Stimulated activated CD4-positive, alpha-beta T cell treated with anti-CD3 and anti-CD28 coated beads, Interleukin-1b, Interleukin-23, amount 100 ng/mL, for 24 hours (primary cell): ENCODE measurements at regions not wholly inside any gene's neighbourhood (a gene's known extent, or its start where the extent isn't known, plus 50 kb on each side); places are given as distances from the start of the nearest gene placed in this dataset.

Experiments used
- DNase-seq, 4 experiments: peaks; one replicate each; pipeline ENCODE4 v3.0.0-alpha.2; 2020; ENCODE audit warnings: low read depth in 4 of 4, low spot score in 1 of 4

DNA sequence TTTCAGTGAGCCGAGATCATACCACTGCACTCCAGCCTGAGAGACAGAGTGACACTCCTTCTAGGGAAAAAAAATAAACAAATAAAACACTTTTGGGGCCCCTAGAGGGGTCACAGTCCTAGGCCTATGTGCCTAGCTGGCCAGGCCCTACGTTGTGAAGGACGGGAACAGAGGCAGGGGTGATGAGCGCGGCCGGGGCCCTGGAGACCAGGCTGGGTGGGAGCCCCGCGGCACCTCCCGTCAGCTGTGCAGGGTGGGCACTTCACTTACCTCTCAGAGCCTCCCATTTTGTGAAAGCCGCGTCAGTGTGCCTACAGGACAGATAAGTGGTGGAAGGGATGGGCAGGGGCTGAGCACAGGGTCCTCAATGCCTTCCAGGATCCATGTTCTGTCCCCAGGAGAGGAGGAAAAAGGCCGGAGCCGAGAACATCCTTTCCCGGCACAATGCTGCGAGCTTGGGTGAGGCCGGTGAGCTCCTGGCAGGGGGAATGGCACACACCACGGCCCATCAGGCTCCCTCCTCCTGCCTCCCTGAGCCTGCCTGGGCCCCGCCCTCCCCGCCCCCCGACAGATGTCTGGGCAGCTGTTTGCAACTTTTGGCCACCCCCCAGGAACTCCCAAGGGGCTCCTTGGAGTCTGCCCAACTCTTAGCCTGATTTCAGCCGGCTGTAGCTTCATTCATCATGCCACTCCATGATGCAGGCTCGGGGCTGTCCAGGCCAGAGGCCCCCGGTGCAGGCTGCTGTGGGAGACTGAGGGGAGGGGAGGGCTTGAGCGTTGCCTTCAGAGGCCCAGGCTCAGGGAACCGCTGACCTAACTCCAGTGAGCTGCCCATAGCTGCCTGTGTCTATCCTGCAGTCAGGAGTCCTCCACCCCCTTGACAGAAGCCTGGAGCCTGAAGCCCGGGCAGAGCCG is 196.5 kb downstream of the TFCP2L1 start:
- no peak for DNase-seq

- no peak for DNase-seq
These were observed 195.9 kb downstream of the TFCP2L1 start for GRCh38 chr2:121089166-121089510.

GRCh38 chr2:121090088-121090715 is 194.8 kb downstream of the TFCP2L1 start:
- no peak for DNase-seq

DNA sequence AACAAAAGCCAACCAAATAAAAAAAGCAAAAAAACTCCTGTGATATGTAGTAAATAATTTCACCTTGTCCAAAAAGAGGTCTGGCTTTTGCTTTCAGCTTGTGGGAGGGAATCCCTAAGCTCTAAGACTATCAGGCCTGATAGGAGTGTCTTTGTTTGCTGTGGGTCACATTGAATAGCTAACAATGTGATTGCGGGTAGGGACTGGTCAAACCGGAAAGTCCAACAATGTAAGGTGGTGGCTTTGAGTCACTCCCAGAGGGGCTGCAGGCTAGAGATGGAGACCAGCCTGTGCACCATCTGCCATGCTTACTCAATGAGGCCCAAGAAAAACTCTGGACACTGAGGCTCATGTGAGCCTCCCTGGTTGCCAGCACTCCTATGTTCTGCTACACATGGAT is 192.9 kb downstream of the TFCP2L1 start:
- no peak for DNase-seq

DNA sequence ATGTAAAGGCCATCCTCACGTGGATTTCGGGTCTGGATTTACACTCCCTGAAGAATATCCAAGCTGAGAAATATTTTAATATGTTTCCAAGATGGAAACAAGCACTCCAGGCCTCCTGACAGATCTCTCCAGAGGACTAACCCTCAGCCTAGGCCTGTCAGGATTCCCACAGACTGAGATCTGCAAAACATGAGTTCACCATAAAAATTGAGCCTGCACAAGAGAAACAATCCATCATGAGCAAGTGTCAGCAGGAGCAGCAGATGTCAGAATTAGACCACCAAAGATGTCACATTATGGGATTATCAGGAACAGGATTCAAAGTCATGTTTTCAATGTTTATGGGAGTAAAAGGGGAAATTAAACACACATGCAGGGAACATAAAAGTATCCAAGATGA is 191.3 kb downstream of the TFCP2L1 start:
- DNase-seq = no peak

DNA sequence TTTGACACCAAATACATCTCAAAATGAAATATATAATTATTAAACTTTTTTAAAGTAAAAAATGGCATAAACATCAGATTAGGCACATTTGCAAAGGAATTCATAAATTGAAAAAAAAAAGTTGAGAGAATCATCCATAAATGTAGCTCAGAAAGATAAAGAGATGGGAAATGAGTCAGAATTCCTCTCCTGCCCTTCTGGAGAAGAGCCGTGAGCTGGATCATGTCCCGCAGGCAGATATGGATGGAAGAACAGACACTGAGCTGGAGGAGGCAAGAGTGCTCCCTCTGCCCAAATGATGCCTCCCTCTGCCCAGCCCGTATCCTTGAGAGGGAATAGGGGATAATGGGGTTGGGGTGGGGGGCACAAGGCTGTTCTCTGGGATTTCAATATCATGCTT is 190.9 kb downstream of the TFCP2L1 start:
- no peak for DNase-seq

- DNase-seq = no peak
These were observed 190.2 kb downstream of the TFCP2L1 start for GRCh38 chr2:121094845-121095244.

- no peak for DNase-seq
These were observed 189.5 kb downstream of the TFCP2L1 start for GRCh38 chr2:121095257-121096080.

GRCh38 chr2:121096611-121097010 is 188.4 kb downstream of the TFCP2L1 start:
- DNase-seq = no peak

- no peak for DNase-seq
These were observed 186.4 kb downstream of the TFCP2L1 start for GRCh38 chr2:121098556-121098955.

DNA sequence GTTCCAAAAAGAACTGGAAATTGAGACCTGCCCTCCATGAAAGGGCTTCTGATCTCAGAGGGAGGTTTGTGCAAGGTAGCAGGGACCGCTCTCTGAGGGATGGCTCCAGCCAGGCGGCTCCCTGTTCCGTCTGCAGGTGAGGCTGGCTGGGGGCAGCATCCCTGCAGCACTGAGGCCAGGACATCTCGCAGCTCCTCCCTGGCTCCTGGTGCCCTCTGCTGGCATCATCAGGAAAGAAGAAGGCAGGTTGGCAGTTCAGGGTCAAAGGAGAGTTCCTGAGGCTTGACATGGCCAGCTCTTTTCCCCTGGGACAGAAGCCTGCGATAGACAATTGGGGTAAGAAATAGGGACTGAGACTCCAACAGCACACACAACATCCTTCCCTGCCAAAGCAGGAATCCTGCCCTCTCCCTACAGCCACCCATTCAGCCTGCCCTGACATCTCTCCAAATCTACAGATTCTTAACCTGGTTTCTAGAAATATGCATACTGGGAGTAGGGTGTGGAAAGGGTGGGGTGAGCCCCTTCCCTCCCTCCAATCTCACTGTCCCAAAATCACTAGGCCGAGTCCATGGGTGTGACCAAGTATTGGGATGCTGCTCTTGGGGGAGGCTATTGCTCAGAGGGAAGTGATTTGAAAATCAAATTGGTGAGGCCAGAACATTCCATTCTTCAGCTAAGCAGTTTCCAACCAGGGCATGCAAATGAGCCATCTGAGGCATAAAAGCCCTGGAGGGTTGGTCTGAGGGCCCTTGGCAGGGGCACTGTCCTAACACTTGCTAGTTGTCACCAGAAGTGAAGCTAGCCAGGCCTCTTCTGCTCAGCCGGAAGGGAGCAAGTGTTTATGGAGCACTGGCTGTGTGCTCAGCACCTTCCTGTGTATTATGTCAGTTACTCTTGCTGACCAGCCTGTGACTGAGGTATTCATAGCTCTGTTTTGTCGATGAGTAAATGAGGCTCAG is 185.4 kb downstream of the TFCP2L1 start:
- no peak for DNase-seq

- no peak for DNase-seq
These were observed 183.8 kb downstream of the TFCP2L1 start for GRCh38 chr2:121101093-121101715.

DNA sequence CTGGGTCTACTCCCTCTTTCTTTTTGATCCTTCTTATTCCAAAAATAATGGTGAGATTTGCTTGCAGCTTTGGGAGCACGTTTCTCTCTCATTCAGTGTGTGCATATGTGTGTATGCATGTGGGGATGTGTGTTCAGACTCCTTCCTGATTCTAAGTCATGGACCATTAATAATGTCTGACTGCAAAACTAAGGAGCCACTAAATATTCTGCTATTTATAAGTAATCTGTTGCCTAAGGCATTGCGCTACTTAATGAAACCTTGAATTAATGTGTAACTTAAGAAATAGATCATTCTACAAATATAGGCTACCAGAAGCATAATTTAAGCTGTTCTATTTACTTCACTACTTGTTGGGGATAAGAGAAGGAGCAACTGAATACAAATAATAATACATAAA is 182.1 kb downstream of the TFCP2L1 start:
- no peak for DNase-seq

- DNase-seq = no peak
These were observed 181.0 kb downstream of the TFCP2L1 start for GRCh38 chr2:121103960-121104359.

- DNase-seq = no peak
These were observed 180.3 kb downstream of the TFCP2L1 start for GRCh38 chr2:121104721-121105141.

DNA sequence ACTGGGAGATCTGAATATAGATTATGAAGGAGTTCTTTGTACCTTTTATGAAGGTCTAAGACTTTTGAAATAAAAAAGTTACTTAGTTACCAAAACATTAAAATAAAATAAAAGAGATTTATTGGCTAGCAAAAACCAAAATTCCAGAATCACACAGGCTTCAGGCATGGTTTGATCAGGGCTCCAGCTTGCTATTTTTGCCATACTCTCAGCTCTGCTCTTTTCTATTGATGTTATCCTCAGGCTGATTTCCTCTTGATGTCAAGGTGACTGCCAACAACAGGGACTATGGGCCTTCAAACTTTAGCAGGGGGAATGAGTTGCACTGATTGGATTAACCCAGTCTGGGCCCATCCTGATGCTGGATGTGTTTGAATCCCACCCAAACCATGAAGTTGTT is 174.1 kb downstream of the TFCP2L1 start:
- DNase-seq = no peak

DNA sequence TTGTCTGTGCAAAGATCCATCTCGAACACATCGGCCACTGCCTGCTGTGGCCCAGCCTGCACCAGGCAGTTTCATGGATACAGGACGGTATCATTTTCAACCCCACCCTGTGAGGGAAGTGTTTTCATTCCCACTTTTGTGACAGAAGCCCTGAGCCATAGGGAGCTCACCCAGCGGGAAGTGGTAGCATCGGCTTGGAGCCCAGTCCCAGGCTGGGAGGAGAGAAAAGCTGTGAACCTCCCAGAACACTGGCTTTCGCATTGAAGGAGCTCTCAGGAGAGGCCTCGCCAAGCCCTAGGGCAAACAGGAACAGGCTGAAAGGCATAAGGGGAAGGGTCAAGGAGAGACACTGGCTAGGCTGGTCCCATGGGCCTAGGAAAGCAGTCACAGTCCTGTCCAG is 166.1 kb downstream of the TFCP2L1 start:
- DNase-seq = no peak

- no peak for DNase-seq
These were observed 164.6 kb downstream of the TFCP2L1 start for GRCh38 chr2:121120411-121120810.

DNA sequence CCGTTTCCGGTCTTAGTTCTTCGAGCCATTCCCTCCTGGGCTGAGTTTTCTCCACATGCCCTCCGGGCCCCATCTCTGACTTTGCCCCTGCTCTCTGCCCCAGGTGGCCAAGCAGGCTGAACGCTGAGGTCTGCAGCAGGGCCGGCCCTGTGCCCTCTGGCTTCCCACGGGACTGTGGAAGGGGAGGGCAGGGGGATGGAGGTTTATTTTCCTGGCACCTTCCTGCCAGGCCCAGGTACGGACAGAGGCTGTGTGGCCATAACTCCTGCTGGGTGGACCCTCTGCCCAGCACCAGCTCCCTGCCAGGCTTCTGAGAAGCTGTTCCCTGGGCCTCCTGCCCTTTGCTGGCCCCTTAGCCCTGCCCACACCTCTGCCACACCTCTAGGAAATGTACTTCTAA is 164.0 kb downstream of the TFCP2L1 start:
- DNase-seq = no peak

- no peak for DNase-seq
These were observed 163.3 kb downstream of the TFCP2L1 start for GRCh38 chr2:121121661-121122060.
